Peyer's patch (tissue), 4 donors: ENCODE measurements at regions not wholly inside any gene's neighbourhood (a gene's known extent, or its start where the extent isn't known, plus 50 kb on each side); places are given as distances from the start of the nearest gene placed in this dataset.
"Not testable (repeated sequence)": the region's sequence is repeated elsewhere in the genome, so short reads cannot be mapped to it uniquely, and the experiment has no call there.

Experiments
- POLR2A ChIP-seq, 2 donors: fragments of 450-650 bp; IDR thresholded peaks; one replicate each; pipeline ENCODE4 v1.5.1; 2017; ENCODE audit warnings: antibody characterized with exemption in 2 of 2, mild to moderate bottlenecking in 2 of 2, moderate library complexity in 2 of 2
- TF ChIP-seq, protein P1 (sequence below), 6 experiments: fragments of 450-650 bp in 4 of 6; fragments of 200-600 bp in 2 of 6; sonication (generic) in 1 of 6; IDR thresholded peaks; one replicate each; pipeline ENCODE4 v1.5.1; 2017 to 2019; ENCODE audit warnings: antibody characterized with exemption in 6 of 6, mild to moderate bottlenecking in 3 of 6, moderate library complexity in 1 of 6

DNA sequence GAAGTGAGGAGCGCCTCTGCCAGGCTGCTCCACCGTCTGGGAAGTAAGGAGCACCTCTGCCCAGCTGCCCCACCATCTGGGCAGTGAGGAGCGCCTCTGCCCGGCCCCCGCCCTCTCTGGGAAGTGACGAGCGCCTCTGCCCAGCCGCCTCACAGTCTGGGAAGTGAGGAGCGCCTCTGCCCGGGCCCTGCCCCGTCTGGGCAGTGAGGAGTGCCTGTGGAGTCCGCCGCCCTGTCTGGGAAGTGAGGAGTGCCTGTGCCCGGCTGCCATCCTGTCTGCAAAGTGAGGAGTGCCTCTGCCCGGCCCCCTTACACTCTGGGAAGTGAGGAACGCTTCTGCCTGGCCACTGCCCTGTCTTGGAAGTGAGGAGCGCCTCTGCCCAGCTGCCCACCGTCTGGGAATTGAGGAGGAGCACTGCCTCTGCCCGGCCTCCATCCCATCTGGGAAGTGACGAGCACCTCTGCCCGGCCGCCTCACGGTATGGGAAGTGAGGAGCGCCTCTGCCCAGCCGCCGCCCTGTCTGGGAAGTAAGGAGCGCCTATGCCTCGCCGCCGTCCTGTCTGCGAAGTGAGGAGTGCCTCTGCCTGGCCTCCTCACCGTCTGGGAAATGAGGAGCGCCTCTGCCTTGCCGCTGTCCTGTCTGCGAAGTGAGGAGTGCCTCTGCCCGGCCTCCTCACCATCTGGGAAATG lies 576.2 kb upstream of the C9orf72 start:
- TF ChIP-seq, protein P1, sequence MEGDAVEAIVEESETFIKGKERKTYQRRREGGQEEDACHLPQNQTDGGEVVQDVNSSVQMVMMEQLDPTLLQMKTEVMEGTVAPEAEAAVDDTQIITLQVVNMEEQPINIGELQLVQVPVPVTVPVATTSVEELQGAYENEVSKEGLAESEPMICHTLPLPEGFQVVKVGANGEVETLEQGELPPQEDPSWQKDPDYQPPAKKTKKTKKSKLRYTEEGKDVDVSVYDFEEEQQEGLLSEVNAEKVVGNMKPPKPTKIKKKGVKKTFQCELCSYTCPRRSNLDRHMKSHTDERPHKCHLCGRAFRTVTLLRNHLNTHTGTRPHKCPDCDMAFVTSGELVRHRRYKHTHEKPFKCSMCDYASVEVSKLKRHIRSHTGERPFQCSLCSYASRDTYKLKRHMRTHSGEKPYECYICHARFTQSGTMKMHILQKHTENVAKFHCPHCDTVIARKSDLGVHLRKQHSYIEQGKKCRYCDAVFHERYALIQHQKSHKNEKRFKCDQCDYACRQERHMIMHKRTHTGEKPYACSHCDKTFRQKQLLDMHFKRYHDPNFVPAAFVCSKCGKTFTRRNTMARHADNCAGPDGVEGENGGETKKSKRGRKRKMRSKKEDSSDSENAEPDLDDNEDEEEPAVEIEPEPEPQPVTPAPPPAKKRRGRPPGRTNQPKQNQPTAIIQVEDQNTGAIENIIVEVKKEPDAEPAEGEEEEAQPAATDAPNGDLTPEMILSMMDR (IDR thresholded peaks at IDR 0.05), result not testable (repeated sequence)
- TF ChIP-seq POLR2A (IDR thresholded peaks at IDR 0.05), result not testable (repeated sequence)
